Lung (tissue), 11 donors: ENCODE measurements at regions not wholly inside any gene's neighbourhood (a gene's known extent, or its start where the extent isn't known, plus 50 kb on each side); places are given as distances from the start of the nearest gene placed in this dataset.

Experiments
- ATAC-seq: fragments of 200-7000 bp; cut with Tn5 transposase; one replicate; pipeline ENCODE4 v1.9.1; 2020; ENCODE audit warnings: moderate number of reproducible peaks; ENCODE audit not compliant: insufficient read depth, low FRiP score
- DNase-seq, 3 donors: peaks; one replicate each; pipeline ENCODE4 v3.0.0-alpha.2; 2013 to 2017
- H3K27ac ChIP-seq, 2 donors: one replicate each; pipeline ENCODE4 v1.5.1; 2013; ENCODE audit warnings: mild to moderate bottlenecking in 2 of 2, moderate library complexity in 2 of 2, control low read depth in 1 of 2, inconsistent platforms in 1 of 2, low read depth in 1 of 2, low read length in 1 of 2
- H3K27me3 ChIP-seq, 3 donors: one replicate each; pipeline ENCODE4 v1.5.1; 2013; ENCODE audit warnings: low read length in 2 of 3; ENCODE audit not compliant: control insufficient read depth in 3 of 3, insufficient read depth in 3 of 3
- H3K36me3 ChIP-seq, 4 donors: one replicate each; pipeline ENCODE4 v1.5.1; 2013; ENCODE audit warnings: low read length in 4 of 4, mild to moderate bottlenecking in 1 of 4, moderate library complexity in 1 of 4; ENCODE audit not compliant: control insufficient read depth in 4 of 4, insufficient read depth in 4 of 4
- H3K4me1 ChIP-seq, 5 donors: one replicate each; pipeline ENCODE4 v1.5.1; 2013; ENCODE audit warnings: low read length in 5 of 5, mild to moderate bottlenecking in 2 of 5, moderate library complexity in 1 of 5; ENCODE audit not compliant: control insufficient read depth in 5 of 5, insufficient read depth in 5 of 5
- H3K4me3 ChIP-seq: one replicate; pipeline ENCODE4 v1.5.1; 2013; ENCODE audit warnings: mild to moderate bottlenecking, control low read depth, moderate library complexity
- H3K9ac ChIP-seq, 2 donors: one replicate each; pipeline ENCODE4 v1.5.1; 2013; ENCODE audit warnings: low read length in 2 of 2, control low read depth in 1 of 2; ENCODE audit not compliant: insufficient read depth in 1 of 2
- H3K9me3 ChIP-seq, 4 donors: one replicate each; pipeline ENCODE4 v1.5.1; 2013; ENCODE audit warnings: low read length in 3 of 4, mild to moderate bottlenecking in 1 of 4, moderate library complexity in 1 of 4; ENCODE audit not compliant: control insufficient read depth in 4 of 4, insufficient read depth in 3 of 4
- CTCF ChIP-seq: IDR thresholded peaks from 2 replicates; pipeline ENCODE4 v1.5.1; 2012; ENCODE audit warnings: mild to moderate bottlenecking; ENCODE audit errors: control extremely low read depth, extremely low read depth
- WGBS, 2 donors: extraction: QIAGEN DNeasy Blood & Tissue Kit; methylation state at CpG; one replicate each; pipeline ENCODE4 v1.1.7; 2013; 5-methylcytosine and 5-hydroxymethylcytosine counted together
- donor health status: control.
- donor health status: control.
- donor health status: Bipolar disorder and iron deficiency.
- donor health status: healthy.
- donor health status: DM: yes; HTN: yes; CAD: no.

- TF ChIP-seq CTCF: no peak
- Histone ChIP-seq H3K36me3 (no peaks in the 10 kb centered on the region), H3K27ac (no peak overlapping the region), H3K9me3 (no peaks in the 10 kb centered on the region), H3K27me3 (no peaks in the 10 kb centered on the region), H3K4me3 (no peak overlapping the region), H3K9ac (no peak overlapping the region), H3K4me1 (no peaks in the 10 kb centered on the region)
- 60 to 76% methylated on average over 2 of the region's 2 CpGs for WGBS, 2 donors
- ATAC-seq (no peak), DNase-seq (no peak)
These were observed 1448.8 kb downstream of the TECRL start for GRCh38 chr4:62960415-62960814.

DNA sequence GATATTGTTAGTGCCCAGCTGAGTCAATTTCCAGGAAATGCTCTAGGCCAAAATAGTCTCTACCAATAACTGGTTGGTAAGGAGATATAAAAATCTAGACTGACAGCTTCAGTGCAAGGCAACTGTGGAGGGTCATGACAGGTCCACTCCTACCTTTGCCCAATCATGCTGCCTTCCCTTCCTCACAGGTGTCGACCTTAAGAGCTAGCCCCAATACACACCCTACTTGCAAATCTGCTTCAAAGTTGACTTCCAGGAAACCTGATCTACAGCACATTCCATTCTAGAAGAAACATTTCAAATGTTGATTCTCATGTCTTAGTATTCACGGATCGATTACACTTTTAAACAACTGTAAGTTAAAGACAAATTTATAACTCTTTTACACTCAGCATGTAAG, 1455.5 kb downstream of the TECRL start:
- H3K4me1 ChIP-seq: no peaks in the 10 kb centered on the region
- H3K4me3 ChIP-seq: no peak overlapping the region
- H3K9me3 ChIP-seq: no peaks in the 10 kb centered on the region
- 48 to 70% methylated on average over 3 of the region's 3 CpGs for WGBS, 2 donors
- H3K36me3 ChIP-seq: no peaks in the 10 kb centered on the region
- DNase-seq: peak in 1 of 3 donors; percentile 1
- no peaks in the 10 kb centered on the region for H3K27me3 ChIP-seq
- no peak overlapping the region for H3K27ac ChIP-seq
- TF ChIP-seq CTCF: no peak
- H3K9ac ChIP-seq: no peak overlapping the region
- no peak for ATAC-seq

GRCh38 chr4:62952366-62952765, 1456.9 kb downstream of the TECRL start:
- Histone ChIP-seq H3K36me3 (no peaks in the 10 kb centered on the region), H3K27ac (no peak overlapping the region), H3K27me3 (no peaks in the 10 kb centered on the region), H3K4me1 (no peaks in the 10 kb centered on the region), H3K4me3 (no peak overlapping the region), H3K9me3 (no peaks in the 10 kb centered on the region), H3K9ac (no peak overlapping the region)
- DNase-seq (no peak), ATAC-seq (no peak)
- WGBS, 2 donors: 67 to 70% methylated on average over 3 of the region's 3 CpGs
- TF ChIP-seq CTCF: no peak

- Histone ChIP-seq H3K4me1 (no peaks in the 10 kb centered on the region), H3K9me3 (no peaks in the 10 kb centered on the region), H3K4me3 (no peak overlapping the region), H3K36me3 (no peaks in the 10 kb centered on the region), H3K27me3 (no peaks in the 10 kb centered on the region), H3K9ac (no peak overlapping the region), H3K27ac (no peak overlapping the region)
- TF ChIP-seq CTCF: no peak
- no peak for ATAC-seq
- DNase-seq: no peak
These were observed 1461.1 kb downstream of the TECRL start for GRCh38 chr4:62948108-62948507.
